Progenitor cell of endocrine pancreas (in vitro differentiated cells): ENCODE measurements at regions not wholly inside any gene's neighbourhood (a gene's known extent, or its start where the extent isn't known, plus 50 kb on each side); places are given as distances from the start of the nearest gene placed in this dataset.

ENCODE experiments used
- DNase-seq: peaks from one replicate; pipeline ENCODE4 v3.0.0; 2021; ENCODE audit warnings: low spot score; ENCODE audit not compliant: unreplicated experiment
- H3K27ac Mint-ChIP-seq: 2 replicates; pipeline ENCODE4 v1.8.0; 2021; ENCODE audit warnings: mild to moderate bottlenecking, moderate library complexity, mixed read lengths
- H3K27me3 Mint-ChIP-seq: 2 replicates; pipeline ENCODE4 v1.8.0; 2021; ENCODE audit warnings: mixed read lengths
- H3K36me3 Mint-ChIP-seq: 2 replicates; pipeline ENCODE4 v1.8.0; 2022; ENCODE audit warnings: mixed read lengths; ENCODE audit not compliant: insufficient read depth
- H3K4me1 Mint-ChIP-seq: 2 replicates; pipeline ENCODE4 v1.8.0; 2021; ENCODE audit warnings: low read depth, mixed read lengths
- H3K4me3 Mint-ChIP-seq: 2 replicates; pipeline ENCODE4 v1.8.0; 2021; ENCODE audit warnings: low read depth, mild to moderate bottlenecking, moderate library complexity, mixed read lengths
- H3K9me3 Mint-ChIP-seq: 2 replicates; pipeline ENCODE4 v1.8.0; 2021; ENCODE audit warnings: low read depth, mixed read lengths
- TF ChIP-seq, protein P1 (sequence below): fragments of 200-600 bp; sonication (generic); IDR thresholded peaks from one replicate; pipeline ENCODE4 v1.5.0; 2021; ENCODE audit warnings: antibody characterized with exemption, mild to moderate bottlenecking; ENCODE audit not compliant: unreplicated experiment

DNA sequence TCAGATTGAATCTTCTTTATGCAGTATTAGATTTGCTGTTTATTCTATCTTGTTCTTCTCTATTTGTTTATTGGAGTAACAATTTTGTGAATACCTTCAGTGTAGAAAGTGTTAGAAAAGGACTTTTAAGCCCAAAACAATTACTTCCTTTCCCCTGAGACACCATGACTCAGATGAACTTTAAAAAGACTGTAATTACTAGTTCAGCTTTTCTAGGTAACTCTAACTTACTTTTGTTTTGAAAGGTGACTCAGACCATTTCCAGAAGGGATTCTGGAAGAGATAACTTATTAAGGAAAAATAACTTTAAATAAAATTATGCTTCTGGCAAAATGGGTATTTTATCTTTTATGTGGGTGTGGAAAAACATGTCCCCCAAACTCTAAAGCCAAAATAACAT, 561.5 kb upstream of the PCDH10 start:
- Mint-ChIP-seq H3K27ac (no peak overlapping the region), H3K4me1 (no peaks in the 10 kb centered on the region), H3K4me3 (no peak overlapping the region), H3K27me3 (no peaks in the 10 kb centered on the region), H3K9me3 (peaks cover 3% of the 10 kb centered on the region), H3K36me3 (no peaks in the 10 kb centered on the region)
- DNase-seq = no peak
- TF ChIP-seq, protein P1, sequence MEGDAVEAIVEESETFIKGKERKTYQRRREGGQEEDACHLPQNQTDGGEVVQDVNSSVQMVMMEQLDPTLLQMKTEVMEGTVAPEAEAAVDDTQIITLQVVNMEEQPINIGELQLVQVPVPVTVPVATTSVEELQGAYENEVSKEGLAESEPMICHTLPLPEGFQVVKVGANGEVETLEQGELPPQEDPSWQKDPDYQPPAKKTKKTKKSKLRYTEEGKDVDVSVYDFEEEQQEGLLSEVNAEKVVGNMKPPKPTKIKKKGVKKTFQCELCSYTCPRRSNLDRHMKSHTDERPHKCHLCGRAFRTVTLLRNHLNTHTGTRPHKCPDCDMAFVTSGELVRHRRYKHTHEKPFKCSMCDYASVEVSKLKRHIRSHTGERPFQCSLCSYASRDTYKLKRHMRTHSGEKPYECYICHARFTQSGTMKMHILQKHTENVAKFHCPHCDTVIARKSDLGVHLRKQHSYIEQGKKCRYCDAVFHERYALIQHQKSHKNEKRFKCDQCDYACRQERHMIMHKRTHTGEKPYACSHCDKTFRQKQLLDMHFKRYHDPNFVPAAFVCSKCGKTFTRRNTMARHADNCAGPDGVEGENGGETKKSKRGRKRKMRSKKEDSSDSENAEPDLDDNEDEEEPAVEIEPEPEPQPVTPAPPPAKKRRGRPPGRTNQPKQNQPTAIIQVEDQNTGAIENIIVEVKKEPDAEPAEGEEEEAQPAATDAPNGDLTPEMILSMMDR = no peak

DNA sequence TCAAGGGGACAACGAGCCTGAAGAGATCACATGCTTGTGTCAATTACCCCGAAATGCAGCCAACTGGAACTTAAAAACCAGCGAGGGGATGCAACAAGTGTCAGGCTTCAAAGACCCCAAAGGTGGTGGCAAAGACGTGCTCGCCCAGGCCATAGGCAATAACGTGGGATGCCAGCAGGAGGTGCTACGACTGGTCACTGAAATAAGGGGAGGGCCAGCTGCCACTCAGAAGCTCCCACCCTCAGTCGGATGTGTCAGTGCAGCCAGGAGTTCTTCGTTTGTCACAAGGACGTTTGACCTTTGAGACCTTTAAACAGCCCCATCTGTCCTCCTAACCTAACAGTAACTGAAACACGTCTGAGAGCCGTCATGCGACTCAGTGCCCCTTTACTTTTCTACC, 556.8 kb upstream of the PCDH10 start:
- DNase-seq = no peak
- H3K4me3 Mint-ChIP-seq = no peak overlapping the region
- H3K27ac Mint-ChIP-seq = no peak overlapping the region
- no peaks in the 10 kb centered on the region for H3K36me3 Mint-ChIP-seq
- TF ChIP-seq, protein P1 = no peak
- no peaks in the 10 kb centered on the region for H3K9me3 Mint-ChIP-seq
- H3K4me1 Mint-ChIP-seq = no peaks in the 10 kb centered on the region
- no peaks in the 10 kb centered on the region for H3K27me3 Mint-ChIP-seq

DNA sequence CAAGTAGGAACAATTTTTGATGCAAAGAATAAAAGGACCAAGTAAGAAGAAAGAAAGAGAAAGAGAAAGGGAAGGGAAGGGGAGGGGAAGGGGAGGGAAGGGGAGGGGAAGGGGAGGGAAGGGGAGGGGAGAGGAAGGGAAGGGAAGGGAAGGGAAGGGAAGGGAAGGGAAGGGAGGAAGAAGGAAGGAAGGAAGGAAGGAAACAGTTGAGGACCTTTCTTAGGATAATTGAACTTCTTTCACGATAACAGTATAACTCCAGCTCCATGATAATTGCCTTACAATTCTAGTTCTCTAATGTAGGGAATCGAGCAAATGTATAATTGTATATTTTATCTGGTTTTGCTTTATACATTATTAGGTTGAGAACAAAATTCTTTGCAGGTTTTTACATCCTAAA, 556.2 kb upstream of the PCDH10 start:
- no peaks in the 10 kb centered on the region for H3K4me1 Mint-ChIP-seq
- H3K36me3 Mint-ChIP-seq = no peaks in the 10 kb centered on the region
- TF ChIP-seq, protein P1 = no peak
- H3K27me3 Mint-ChIP-seq = no peaks in the 10 kb centered on the region
- no peak overlapping the region for H3K4me3 Mint-ChIP-seq
- no peaks in the 10 kb centered on the region for H3K9me3 Mint-ChIP-seq
- no peak for DNase-seq
- no peak overlapping the region for H3K27ac Mint-ChIP-seq

DNA sequence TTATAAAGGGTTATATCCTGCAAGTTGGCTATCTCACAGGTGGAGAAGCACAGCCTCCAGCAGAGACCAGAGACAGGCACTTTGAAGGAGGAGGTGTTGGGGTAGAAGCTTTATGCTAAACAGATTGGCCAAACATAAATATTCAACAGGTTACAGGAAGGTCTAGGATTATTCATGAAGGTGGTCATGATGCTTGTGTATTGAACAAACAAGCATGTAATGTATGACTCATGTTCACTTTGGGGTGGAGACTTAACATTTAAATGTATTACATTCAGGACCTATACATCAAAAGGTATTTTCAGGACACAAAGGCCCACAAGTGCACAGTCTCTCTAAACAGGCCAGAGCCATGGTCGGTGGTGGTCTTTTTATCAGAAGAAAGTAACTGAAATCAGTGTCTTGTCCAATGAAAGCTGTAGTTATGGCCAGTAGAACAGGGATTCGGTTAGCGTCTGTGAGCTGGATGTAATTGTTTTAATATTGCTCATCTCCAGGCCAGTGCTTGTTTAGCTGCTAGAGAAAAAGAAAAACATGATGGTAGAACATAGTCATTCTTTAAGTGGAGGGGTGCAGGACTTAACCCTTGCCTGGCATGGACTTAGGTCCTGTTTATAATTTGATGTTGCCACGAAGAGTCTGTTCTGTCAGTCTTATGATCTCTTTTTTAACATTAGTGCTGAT, 555.2 kb upstream of the PCDH10 start:
- H3K4me1 Mint-ChIP-seq = no peaks in the 10 kb centered on the region
- H3K9me3 Mint-ChIP-seq = no peaks in the 10 kb centered on the region
- TF ChIP-seq, protein P1 = no peak
- DNase-seq = no peak
- no peaks in the 10 kb centered on the region for H3K27me3 Mint-ChIP-seq
- H3K4me3 Mint-ChIP-seq = no peak overlapping the region
- H3K27ac Mint-ChIP-seq = no peak overlapping the region
- H3K36me3 Mint-ChIP-seq = no peaks in the 10 kb centered on the region

DNA sequence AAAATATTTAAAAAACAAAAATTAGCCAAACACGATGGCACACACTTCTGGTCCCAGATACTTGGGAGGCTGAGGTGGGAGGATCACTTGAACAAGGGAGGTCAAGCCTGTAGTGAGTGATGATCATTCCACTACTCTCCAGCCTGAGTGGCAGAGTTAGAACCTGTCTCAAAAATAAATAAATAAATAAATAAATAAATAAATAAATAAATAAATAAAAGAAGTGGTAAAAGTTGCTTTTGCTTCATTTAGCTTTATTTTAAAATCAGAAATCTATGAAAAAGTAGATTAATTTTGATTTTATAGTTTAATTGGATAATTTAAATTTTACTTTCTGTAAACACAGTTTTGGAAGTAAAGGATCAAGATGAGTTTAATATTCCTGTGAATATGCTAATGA, 552.9 kb upstream of the PCDH10 start:
- no peaks in the 10 kb centered on the region for H3K4me1 Mint-ChIP-seq
- no peaks in the 10 kb centered on the region for H3K36me3 Mint-ChIP-seq
- no peak overlapping the region for H3K27ac Mint-ChIP-seq
- TF ChIP-seq, protein P1 = no peak
- no peak for DNase-seq
- H3K27me3 Mint-ChIP-seq = no peaks in the 10 kb centered on the region
- no peaks in the 10 kb centered on the region for H3K9me3 Mint-ChIP-seq
- no peak overlapping the region for H3K4me3 Mint-ChIP-seq
